HEK293 (cell line): ENCODE measurements at regions not wholly inside any gene's neighbourhood (a gene's known extent, or its start where the extent isn't known, plus 50 kb on each side); places are given as distances from the start of the nearest gene placed in this dataset.

ENCODE experiments used
- CTCF ChIA-PET: fragments of 350-600 bp; formaldehyde crosslinking; extraction: SDS; loops from one replicate; lab custom pipeline; 2021; ENCODE audit warnings: antibody characterized with exemption; lab: Yijun Ruan, JAX
- POLR2A ChIA-PET: fragments of 300-600 bp; formaldehyde crosslinking; extraction: SDS; loops from one replicate; lab custom pipeline; 2020; ENCODE audit warnings: antibody characterized with exemption, inconsistent platforms; lab: Yijun Ruan, JAX
- H3K27ac ChIP-seq: fragments of 200-500 bp; sonication (Bioruptor generic); 2 replicates; pipeline ENCODE4 v1.5.1; 2014; ENCODE audit warnings: low read depth, low read length, control low read depth, inconsistent platforms; ENCODE audit errors: extremely low read depth
- H3K36me3 ChIP-seq, 2 experiments: fragments of 200-500 bp in 1 of 2; sonication (Bioruptor generic) in 1 of 2; 1 replicate in 1 of 2; 2 replicates in 1 of 2; pipeline ENCODE4 v1.5.1; 2014 to 2017; ENCODE audit warnings: inconsistent platforms in 2 of 2, low read length in 2 of 2; ENCODE audit not compliant: control insufficient read depth in 2 of 2, insufficient read depth in 1 of 2
- H3K4me1 ChIP-seq: fragments of 200-500 bp; sonication (Bioruptor generic); 2 replicates; pipeline ENCODE4 v1.5.1; 2014; ENCODE audit warnings: mild to moderate bottlenecking, low read length, inconsistent platforms; ENCODE audit not compliant: control insufficient read depth, insufficient read depth
- H3K4me3 ChIP-seq: 2 replicates; pipeline ENCODE4 v1.5.1; 2011; ENCODE audit warnings: low read depth, mild to moderate bottlenecking, control low read depth, low read length, moderate library complexity
- H3K9me3 ChIP-seq: fragments of 200-500 bp; sonication (Bioruptor generic); 2 replicates; pipeline ENCODE4 v1.5.1; 2014; ENCODE audit warnings: low read depth, low read length, inconsistent platforms; ENCODE audit not compliant: control insufficient read depth, insufficient read depth
- BCL11A ChIP-seq: fragments of 450-650 bp; formaldehyde crosslinking; IDR thresholded peaks from 2 replicates; pipeline ENCODE4 v1.5.1; 2016; ENCODE audit warnings: low read depth, missing biosample characterization, missing genetic modification characterization
- IKZF3 ChIP-seq: fragments of 450-650 bp; IDR thresholded peaks from 2 replicates; pipeline ENCODE4 v1.5.0; 2018; ENCODE audit warnings: missing biosample characterization, mild to moderate bottlenecking, missing genetic modification characterization, moderate library complexity
- KLF17 ChIP-seq: fragments of 450-650 bp; formaldehyde crosslinking; IDR thresholded peaks from 2 replicates; pipeline ENCODE4 v1.5.1; 2016; ENCODE audit warnings: missing biosample characterization, missing genetic modification characterization
- MEIS1 ChIP-seq: sonication (generic); formaldehyde crosslinking; IDR thresholded peaks from 2 replicates; pipeline ENCODE4 v1.8.1; 2022; ENCODE audit warnings: missing genetic modification reagents, mild to moderate bottlenecking, borderline replicate concordance
- MYNN ChIP-seq: fragments of 450-650 bp; formaldehyde crosslinking; IDR thresholded peaks from 2 replicates; pipeline ENCODE4 v1.5.1; 2016; ENCODE audit warnings: missing biosample characterization, missing genetic modification characterization, borderline replicate concordance
- SALL2 ChIP-seq: fragments of 450-650 bp; formaldehyde crosslinking; IDR thresholded peaks from 2 replicates; pipeline ENCODE4 v1.5.0; 2017; ENCODE audit warnings: missing biosample characterization, mild to moderate bottlenecking, missing genetic modification characterization, borderline replicate concordance
- SP2 ChIP-seq: fragments of 450-650 bp; formaldehyde crosslinking; IDR thresholded peaks from 2 replicates; pipeline ENCODE4 v1.5.1; 2016; ENCODE audit warnings: missing biosample characterization, missing genetic modification characterization
- TRIM28 ChIP-seq: IDR thresholded peaks from 2 replicates; pipeline ENCODE4 v1.6.1; 2011; ENCODE audit warnings: low read length, control low read depth, borderline replicate concordance
- ZEB2 ChIP-seq: fragments of 450-650 bp; formaldehyde crosslinking; IDR thresholded peaks from 2 replicates; pipeline ENCODE4 v1.5.1; 2016; ENCODE audit warnings: missing biosample characterization, missing genetic modification characterization
- ZNF121 ChIP-seq: fragments of 450-650 bp; formaldehyde crosslinking; IDR thresholded peaks from 2 replicates; pipeline ENCODE4 v1.5.1; 2016; ENCODE audit warnings: missing biosample characterization, missing genetic modification characterization
- ZNF2 ChIP-seq: fragments of 450-650 bp; formaldehyde crosslinking; IDR thresholded peaks from 2 replicates; pipeline ENCODE4 v1.5.1; 2016; ENCODE audit warnings: missing biosample characterization, missing genetic modification characterization
- ZNF223 ChIP-seq: fragments of 450-650 bp; formaldehyde crosslinking; IDR thresholded peaks from 2 replicates; pipeline ENCODE4 v1.5.1; 2016; ENCODE audit warnings: missing biosample characterization, missing genetic modification characterization
- ZNF362 ChIP-seq: fragments of 450-650 bp; formaldehyde crosslinking; IDR thresholded peaks from 2 replicates; pipeline ENCODE4 v1.5.1; 2016; ENCODE audit warnings: missing biosample characterization, missing genetic modification characterization
- ZNF426 ChIP-seq: fragments of 450-650 bp; formaldehyde crosslinking; IDR thresholded peaks from 2 replicates; pipeline ENCODE4 v1.5.1; 2017; ENCODE audit warnings: missing biosample characterization, missing genetic modification characterization, mild to moderate bottlenecking, inconsistent platforms, moderate library complexity
- ZNF48 ChIP-seq: fragments of 450-650 bp; formaldehyde crosslinking; IDR thresholded peaks from 2 replicates; pipeline ENCODE4 v1.5.1; 2016; ENCODE audit warnings: missing biosample characterization, missing genetic modification characterization
- ZNF501 ChIP-seq: fragments of 450-650 bp; formaldehyde crosslinking; IDR thresholded peaks from 2 replicates; pipeline ENCODE4 v1.5.1; 2016; ENCODE audit warnings: missing biosample characterization, missing genetic modification characterization
- ZNF518A ChIP-seq: fragments of 450-650 bp; formaldehyde crosslinking; conservative IDR thresholded peaks from 2 replicates; pipeline ENCODE4 v1.5.1; 2016; ENCODE audit warnings: low read depth, missing biosample characterization, missing genetic modification characterization
- ZNF560 ChIP-seq: fragments of 450-650 bp; formaldehyde crosslinking; IDR thresholded peaks from 2 replicates; pipeline ENCODE4 v1.5.1; 2017; ENCODE audit warnings: missing biosample characterization, missing genetic modification characterization, borderline replicate concordance
- TF ChIP-seq, protein P1 (sequence below): fragments of 450-650 bp; formaldehyde crosslinking; IDR thresholded peaks from 2 replicates; pipeline ENCODE4 v1.5.1; 2017; ENCODE audit warnings: missing biosample characterization, mild to moderate bottlenecking, missing genetic modification characterization, moderate library complexity
- TF ChIP-seq, protein P2 (sequence below): fragments of 450-650 bp; formaldehyde crosslinking; IDR thresholded peaks from 2 replicates; pipeline ENCODE4 v1.5.1; 2016; ENCODE audit warnings: missing biosample characterization, missing genetic modification characterization
- TF ChIP-seq, protein P3 (sequence below): fragments of 450-650 bp; formaldehyde crosslinking; IDR thresholded peaks from 2 replicates; pipeline ENCODE4 v1.5.1; 2016; ENCODE audit warnings: missing biosample characterization, missing genetic modification characterization

- no peak for TF ChIP-seq ZNF518A (tag by site-specific recombination)
- TF ChIP-seq ZNF48 (tag by site-specific recombination) = no peak
- TF ChIP-seq ZNF362 (tag by site-specific recombination) = no peak
- TF ChIP-seq KLF17 (tag by site-specific recombination) = no peak
- no peak for TF ChIP-seq ZNF501 (tag by site-specific recombination)
- no peak for TF ChIP-seq SALL2 (tag by site-specific recombination)
Measured at GRCh38 chr1:187046293-187046692, 217.5 kb downstream of the PLA2G4A start (continued).

DNA sequence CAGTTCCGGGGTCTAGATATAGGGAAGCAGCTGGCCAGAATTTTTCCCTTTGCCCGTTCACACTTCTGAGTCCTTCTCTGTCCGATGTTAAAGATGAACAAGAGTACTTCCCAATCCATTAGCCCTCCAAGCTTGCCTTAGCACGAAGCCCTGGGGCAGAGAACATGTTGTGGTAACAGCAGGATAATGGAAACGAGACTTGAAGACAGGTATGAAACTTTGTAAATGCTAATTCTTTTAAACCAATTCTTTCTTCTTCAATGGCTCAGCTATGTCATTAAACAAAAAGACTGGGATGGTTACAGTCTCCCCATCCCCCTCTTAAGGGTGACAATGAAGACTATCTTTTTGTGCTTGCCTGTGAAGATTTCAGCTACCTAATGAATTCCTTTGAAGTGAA is 218.5 kb downstream of the PLA2G4A start:
- Histone ChIP-seq H3K27ac (no peak overlapping the region), H3K9me3 (no peaks in the 10 kb centered on the region), H3K4me1 (no peaks in the 10 kb centered on the region), H3K4me3 (no peak overlapping the region), H3K36me3 (no peaks in the 10 kb centered on the region)
- CTCF ChIA-PET = interaction anchor here (0.7 kb wide), 1 partner anchor 45 kb away, joined by 3 read pairs; no protein-coding TSS in a partner anchor
- POLR2A ChIA-PET = no interaction called here
- TF ChIP-seq ZNF2 (tag by site-specific recombination) (no peak), ZNF426 (no peak), BCL11A (tag by site-specific recombination) (no peak), TRIM28 (no peak), ZNF121 (tag by site-specific recombination) (no peak), ZNF560 (no peak), MYNN (tag by site-specific recombination) (no peak), IKZF3 (tag by site-specific recombination) (no peak), ZEB2 (no peak), SP2 (tag by site-specific recombination) (no peak), MEIS1 (CRISPR knock-in tag) (no peak), ZNF223 (no peak)
- TF ChIP-seq, protein P1, sequence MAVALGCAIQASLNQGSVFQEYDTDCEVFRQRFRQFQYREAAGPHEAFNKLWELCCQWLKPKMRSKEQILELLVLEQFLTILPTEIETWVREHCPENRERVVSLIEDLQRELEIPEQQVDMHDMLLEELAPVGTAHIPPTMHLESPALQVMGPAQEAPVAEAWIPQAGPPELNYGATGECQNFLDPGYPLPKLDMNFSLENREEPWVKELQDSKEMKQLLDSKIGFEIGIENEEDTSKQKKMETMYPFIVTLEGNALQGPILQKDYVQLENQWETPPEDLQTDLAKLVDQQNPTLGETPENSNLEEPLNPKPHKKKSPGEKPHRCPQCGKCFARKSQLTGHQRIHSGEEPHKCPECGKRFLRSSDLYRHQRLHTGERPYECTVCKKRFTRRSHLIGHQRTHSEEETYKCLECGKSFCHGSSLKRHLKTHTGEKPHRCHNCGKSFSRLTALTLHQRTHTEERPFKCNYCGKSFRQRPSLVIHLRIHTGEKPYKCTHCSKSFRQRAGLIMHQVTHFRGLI (tag by site-specific recombination) = no peak
- TF ChIP-seq, protein P2, sequence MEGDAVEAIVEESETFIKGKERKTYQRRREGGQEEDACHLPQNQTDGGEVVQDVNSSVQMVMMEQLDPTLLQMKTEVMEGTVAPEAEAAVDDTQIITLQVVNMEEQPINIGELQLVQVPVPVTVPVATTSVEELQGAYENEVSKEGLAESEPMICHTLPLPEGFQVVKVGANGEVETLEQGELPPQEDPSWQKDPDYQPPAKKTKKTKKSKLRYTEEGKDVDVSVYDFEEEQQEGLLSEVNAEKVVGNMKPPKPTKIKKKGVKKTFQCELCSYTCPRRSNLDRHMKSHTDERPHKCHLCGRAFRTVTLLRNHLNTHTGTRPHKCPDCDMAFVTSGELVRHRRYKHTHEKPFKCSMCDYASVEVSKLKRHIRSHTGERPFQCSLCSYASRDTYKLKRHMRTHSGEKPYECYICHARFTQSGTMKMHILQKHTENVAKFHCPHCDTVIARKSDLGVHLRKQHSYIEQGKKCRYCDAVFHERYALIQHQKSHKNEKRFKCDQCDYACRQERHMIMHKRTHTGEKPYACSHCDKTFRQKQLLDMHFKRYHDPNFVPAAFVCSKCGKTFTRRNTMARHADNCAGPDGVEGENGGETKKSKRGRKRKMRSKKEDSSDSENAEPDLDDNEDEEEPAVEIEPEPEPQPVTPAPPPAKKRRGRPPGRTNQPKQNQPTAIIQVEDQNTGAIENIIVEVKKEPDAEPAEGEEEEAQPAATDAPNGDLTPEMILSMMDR (tag by site-specific recombination) = no peak
- TF ChIP-seq, protein P3, sequence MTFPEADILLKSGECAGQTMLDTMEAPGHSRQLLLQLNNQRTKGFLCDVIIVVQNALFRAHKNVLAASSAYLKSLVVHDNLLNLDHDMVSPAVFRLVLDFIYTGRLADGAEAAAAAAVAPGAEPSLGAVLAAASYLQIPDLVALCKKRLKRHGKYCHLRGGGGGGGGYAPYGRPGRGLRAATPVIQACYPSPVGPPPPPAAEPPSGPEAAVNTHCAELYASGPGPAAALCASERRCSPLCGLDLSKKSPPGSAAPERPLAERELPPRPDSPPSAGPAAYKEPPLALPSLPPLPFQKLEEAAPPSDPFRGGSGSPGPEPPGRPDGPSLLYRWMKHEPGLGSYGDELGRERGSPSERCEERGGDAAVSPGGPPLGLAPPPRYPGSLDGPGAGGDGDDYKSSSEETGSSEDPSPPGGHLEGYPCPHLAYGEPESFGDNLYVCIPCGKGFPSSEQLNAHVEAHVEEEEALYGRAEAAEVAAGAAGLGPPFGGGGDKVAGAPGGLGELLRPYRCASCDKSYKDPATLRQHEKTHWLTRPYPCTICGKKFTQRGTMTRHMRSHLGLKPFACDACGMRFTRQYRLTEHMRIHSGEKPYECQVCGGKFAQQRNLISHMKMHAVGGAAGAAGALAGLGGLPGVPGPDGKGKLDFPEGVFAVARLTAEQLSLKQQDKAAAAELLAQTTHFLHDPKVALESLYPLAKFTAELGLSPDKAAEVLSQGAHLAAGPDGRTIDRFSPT (tag by site-specific recombination) = no peak
